ENCODE measurements at regions not wholly inside any gene's neighbourhood (a gene's known extent, or its start where the extent isn't known, plus 50 kb on each side); places are given as distances from the start of the nearest gene placed in this dataset.

DNA sequence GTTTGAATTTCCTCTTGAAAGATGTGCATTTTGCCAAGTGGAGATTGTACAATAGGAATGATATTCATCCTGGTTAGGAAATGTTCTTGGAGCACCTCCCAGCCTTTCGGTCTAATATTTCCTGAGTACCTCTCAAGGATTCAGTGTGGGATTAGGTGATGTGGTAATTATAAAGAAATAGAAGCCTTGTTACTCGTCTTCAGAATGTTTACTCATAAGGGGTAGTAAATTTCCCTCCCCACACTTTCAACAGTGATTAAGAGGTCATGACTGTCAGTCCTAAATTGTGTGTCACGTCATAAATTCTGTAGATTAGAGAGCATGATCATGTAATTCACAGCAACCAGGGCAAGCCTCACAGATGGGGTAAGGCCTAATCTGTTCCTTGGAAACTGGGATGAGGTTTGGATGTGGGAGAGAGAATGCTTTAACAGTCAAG lies 633.1 kb upstream of the TBL1XR1 start:
- TF ChIP-seq, protein P1, sequence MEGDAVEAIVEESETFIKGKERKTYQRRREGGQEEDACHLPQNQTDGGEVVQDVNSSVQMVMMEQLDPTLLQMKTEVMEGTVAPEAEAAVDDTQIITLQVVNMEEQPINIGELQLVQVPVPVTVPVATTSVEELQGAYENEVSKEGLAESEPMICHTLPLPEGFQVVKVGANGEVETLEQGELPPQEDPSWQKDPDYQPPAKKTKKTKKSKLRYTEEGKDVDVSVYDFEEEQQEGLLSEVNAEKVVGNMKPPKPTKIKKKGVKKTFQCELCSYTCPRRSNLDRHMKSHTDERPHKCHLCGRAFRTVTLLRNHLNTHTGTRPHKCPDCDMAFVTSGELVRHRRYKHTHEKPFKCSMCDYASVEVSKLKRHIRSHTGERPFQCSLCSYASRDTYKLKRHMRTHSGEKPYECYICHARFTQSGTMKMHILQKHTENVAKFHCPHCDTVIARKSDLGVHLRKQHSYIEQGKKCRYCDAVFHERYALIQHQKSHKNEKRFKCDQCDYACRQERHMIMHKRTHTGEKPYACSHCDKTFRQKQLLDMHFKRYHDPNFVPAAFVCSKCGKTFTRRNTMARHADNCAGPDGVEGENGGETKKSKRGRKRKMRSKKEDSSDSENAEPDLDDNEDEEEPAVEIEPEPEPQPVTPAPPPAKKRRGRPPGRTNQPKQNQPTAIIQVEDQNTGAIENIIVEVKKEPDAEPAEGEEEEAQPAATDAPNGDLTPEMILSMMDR (IDR thresholded peaks at IDR 0.05; ENCODE audit: low read depth, low read length, poor library complexity, severe bottlenecking), result no peak
- no peak for TF ChIP-seq EZH2phosphoT487 (IDR thresholded peaks at IDR 0.05; ENCODE audit: borderline replicate concordance, low read length)
